ENCODE measurements at regions not wholly inside any gene's neighbourhood (a gene's known extent, or its start where the extent isn't known, plus 50 kb on each side); places are given as distances from the start of the nearest gene placed in this dataset.

DNA sequence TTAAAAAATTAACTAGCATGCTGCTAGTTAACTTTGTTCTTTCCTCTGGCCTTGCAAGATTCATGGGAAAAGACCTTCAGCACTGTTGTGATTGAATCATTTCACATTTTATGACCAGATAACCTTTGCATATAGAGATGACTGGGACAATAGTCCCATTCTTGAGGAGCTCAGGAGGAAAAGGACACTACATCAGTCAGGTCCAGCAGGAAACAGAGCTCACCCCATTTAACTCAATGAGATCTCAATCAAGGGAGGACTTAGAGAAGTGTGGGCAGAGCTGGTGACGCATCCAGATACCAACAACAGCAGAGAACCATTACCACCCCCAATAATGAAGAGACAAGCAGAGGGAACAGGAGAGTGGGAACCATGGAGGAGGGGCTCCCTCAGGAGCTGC lies 109.4 kb upstream of the GUCA2B start:
- no peaks in the 10 kb centered on the region for H3K79me2 ChIP-seq (ENCODE audit: insufficient read depth, low read length)
- DNase-seq (ENCODE audit: low read depth, low spot score) (no peak), ATAC-seq (no peak)
- no peaks in the 10 kb centered on the region for H3K4me1 ChIP-seq (ENCODE audit: control insufficient read depth in 1 of 2, insufficient read depth in 2 of 2, low read length in 2 of 2)
- no peaks in the 10 kb centered on the region for H3K36me3 ChIP-seq (ENCODE audit: control insufficient read depth in 1 of 2, insufficient read depth in 2 of 2, low read length in 2 of 2)
- CTCF ChIA-PET, result no interaction called here
- intact Hi-C loops (cut with micrococcal nuclease), result no loop called here
- POLR2A ChIA-PET, result no interaction called here
- no peaks in the 10 kb centered on the region for H3K9me2 ChIP-seq (ENCODE audit: insufficient read depth)
- no peaks in the 10 kb centered on the region; the same call in 1 of the 2 replicates for H3K27me3 ChIP-seq (ENCODE audit: insufficient read depth, low read length)
- no peak overlapping the region for H3K4me3 ChIP-seq (replicated peaks in 1 of 2; ENCODE audit: low read depth in 1 of 2, low read length in 2 of 2)
- H4K20me1 ChIP-seq (ENCODE audit: insufficient read depth), result no peaks in the 10 kb centered on the region
- TF ChIP-seq POLR2A (IDR thresholded peaks at IDR 0.05; ENCODE audit: borderline replicate concordance, extremely low read depth, insufficient read depth, insufficient read length) (no peak), SIN3A (IDR thresholded peaks at IDR 0.05; ENCODE audit: low read depth) (no peak), YY1 (IDR thresholded peaks at IDR 0.05; ENCODE audit: extremely low read depth, insufficient replicate concordance, low read depth, low read length) (no peak), POLR2AphosphoS5 (IDR thresholded peaks at IDR 0.05; ENCODE audit: low read depth, low read length) (no peak), EGR1 (IDR thresholded peaks at IDR 0.05; ENCODE audit: low read depth) (no peak), FOSL1 (IDR thresholded peaks at IDR 0.05; ENCODE audit: low read depth) (no peak), ELF1 (IDR thresholded peaks at IDR 0.05; ENCODE audit: borderline replicate concordance, low read depth) (no peak), JUND (IDR thresholded peaks at IDR 0.05) (no peak), CBX3 (IDR thresholded peaks at IDR 0.05; ENCODE audit: low read depth) (no peak), CEBPB (IDR thresholded peaks at IDR 0.05; ENCODE audit: low read depth) (no peak), SP1 (IDR thresholded peaks at IDR 0.05; ENCODE audit: low read depth) (no peak), RAD21 (IDR thresholded peaks at IDR 0.05; ENCODE audit: low read depth) (no peak), EZH2 (IDR thresholded peaks at IDR 0.05) (no peak), EZH2phosphoT487 (IDR thresholded peaks at IDR 0.05; ENCODE audit: borderline replicate concordance) (no peak), ZNF274 (IDR thresholded peaks at IDR 0.05; ENCODE audit: low read depth, low read length) (no peak)
- TF ChIP-seq, protein P1, sequence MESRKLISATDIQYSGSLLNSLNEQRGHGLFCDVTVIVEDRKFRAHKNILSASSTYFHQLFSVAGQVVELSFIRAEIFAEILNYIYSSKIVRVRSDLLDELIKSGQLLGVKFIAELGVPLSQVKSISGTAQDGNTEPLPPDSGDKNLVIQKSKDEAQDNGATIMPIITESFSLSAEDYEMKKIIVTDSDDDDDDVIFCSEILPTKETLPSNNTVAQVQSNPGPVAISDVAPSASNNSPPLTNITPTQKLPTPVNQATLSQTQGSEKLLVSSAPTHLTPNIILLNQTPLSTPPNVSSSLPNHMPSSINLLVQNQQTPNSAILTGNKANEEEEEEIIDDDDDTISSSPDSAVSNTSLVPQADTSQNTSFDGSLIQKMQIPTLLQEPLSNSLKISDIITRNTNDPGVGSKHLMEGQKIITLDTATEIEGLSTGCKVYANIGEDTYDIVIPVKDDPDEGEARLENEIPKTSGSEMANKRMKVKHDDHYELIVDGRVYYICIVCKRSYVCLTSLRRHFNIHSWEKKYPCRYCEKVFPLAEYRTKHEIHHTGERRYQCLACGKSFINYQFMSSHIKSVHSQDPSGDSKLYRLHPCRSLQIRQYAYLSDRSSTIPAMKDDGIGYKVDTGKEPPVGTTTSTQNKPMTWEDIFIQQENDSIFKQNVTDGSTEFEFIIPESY (IDR thresholded peaks at IDR 0.05; ENCODE audit: extremely low read depth, insufficient replicate concordance, low read length), result no peak
- TF ChIP-seq, protein P2, sequence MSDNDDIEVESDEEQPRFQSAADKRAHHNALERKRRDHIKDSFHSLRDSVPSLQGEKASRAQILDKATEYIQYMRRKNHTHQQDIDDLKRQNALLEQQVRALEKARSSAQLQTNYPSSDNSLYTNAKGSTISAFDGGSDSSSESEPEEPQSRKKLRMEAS (IDR thresholded peaks at IDR 0.05), result no peak
- no peak overlapping the region for H3K27ac ChIP-seq (ENCODE audit: low read depth, low read length)
- no TSS peak for BruUV-seq (replicated peaks)
- RAD21 ChIA-PET (ENCODE audit: low non-redundant PET in 1 of 2, low total read pairs in 2 of 2, uncharacterized antibody in 2 of 2, unreplicated experiment in 2 of 2), result no interaction called here
- no peak overlapping the region for H3K4me2 ChIP-seq (ENCODE audit: low read length)
- no peak overlapping the region for H3K9ac ChIP-seq (ENCODE audit: low read length)
- no peaks in the 10 kb centered on the region for H3K9me3 ChIP-seq (ENCODE audit: control insufficient read depth in 1 of 2, insufficient read depth in 1 of 2, low read depth in 1 of 2, low read length in 2 of 2)
- H2AFZ ChIP-seq (ENCODE audit: low read depth, low read length, poor library complexity, severe bottlenecking), result no peak overlapping the region
